NCI-H2107 treated with DMSO at 0.1 percent for 48 hours (cell line): ENCODE measurements at regions not wholly inside any gene's neighbourhood (a gene's known extent, or its start where the extent isn't known, plus 50 kb on each side); places are given as distances from the start of the nearest gene placed in this dataset.

Experiments
- DNase-seq: peaks from one replicate; lab custom pipeline; 2025; ENCODE audit not compliant: unreplicated experiment; lab: John Stamatoyannopoulos, UW

DNA sequence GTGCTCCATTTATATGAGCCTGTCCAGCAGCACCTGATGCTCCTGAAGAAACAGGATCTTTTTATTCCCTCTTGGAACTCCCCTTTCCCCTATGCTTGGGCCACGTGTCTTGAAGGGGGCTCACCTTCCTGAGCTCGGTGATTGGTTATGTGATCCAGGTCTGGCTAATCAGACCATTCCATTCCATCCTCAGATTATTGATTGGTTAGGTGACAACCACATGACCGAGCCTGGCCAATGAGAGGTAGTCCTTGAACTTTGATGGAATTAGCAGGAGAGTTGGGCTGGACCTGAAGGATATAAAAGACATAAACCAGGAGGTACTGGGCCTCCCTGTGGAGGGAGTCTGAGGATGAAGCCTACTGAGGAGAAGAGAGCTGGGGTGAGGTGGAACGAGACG, 216.6 kb upstream of the LHX5 start:
- DNase-seq = no peak

DNA sequence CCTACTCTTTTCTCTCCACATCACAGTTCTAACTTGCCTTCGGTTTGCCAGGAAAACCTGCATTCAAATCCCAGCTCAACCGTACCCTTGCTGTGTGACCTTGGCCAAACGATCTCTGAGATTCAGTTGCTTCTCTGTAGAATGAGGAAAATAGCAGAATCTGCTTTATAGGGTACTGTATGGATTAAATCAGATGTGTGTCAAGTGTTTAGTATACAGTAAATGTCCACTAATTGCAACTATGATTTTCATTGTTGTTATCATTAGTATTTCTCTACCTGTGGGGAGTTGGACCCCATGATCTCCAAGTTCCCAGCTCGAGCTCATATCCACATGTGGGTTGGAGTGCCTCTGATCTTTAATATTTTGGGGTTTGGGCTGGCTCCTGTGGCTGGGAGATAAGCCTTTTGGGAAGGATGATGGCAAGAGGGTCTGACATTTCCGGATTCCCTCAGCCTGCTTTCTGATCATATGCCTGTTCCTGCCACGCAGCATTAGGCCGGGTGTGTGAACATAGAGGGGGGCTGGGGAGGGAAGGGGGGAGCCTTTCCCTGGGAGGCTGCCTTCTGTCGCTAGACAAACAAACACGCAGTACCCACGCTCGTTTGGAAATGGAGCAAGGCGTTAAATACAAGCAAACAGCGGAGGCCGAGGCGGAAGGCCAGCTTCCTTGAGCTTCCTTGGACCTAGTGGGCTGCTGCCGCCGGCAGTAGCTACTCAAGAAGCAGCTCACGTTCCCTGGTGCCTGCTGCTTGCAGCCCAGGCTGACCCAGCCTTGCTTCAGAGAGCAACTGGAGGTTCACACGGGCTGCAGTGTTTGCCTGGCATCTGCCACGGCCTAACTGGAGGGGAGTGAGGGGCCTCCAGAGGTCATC, 213.5 kb upstream of the LHX5 start:
- no peak for DNase-seq

DNA sequence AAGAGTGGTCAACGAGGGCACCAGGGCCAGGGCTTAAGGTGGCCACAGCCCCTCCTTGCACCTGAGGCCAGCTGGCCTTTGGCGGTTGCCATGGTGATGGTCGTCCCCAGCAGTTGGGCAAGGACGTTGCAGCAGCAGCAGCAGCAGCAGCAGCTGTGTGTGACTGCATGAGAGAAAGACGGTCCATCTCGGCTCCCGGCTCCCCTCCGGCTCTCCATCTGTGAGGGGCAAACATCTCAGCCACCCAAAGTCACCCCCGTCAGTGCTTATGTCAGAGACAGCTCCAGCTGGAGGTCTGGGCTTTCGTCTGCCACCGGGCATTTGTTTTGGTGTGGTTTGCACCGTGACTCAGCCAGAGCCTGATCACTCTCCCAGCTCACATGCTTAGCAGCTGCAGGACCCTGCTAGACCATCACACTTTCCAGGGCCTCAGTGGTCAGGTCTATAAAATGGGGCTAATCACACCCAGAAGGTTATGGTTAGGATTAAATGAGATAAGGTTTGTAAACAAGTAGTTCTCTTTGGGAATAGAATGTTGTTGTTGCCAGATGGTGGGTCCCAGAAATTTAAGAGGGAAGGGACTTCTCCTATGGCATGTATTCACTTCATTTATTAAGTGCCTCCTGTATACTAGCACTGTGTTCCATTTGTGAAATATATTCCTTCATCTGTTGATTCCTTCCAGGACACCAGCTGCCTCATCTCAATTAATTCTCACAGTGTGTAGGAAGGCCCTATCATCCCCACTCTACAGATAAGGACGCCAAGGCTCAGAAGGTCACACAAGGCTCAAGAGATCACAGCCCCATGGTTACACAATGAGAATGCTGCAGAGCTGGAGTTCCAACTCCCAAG, 212.6 kb upstream of the LHX5 start:
- DNase-seq = no peak

DNA sequence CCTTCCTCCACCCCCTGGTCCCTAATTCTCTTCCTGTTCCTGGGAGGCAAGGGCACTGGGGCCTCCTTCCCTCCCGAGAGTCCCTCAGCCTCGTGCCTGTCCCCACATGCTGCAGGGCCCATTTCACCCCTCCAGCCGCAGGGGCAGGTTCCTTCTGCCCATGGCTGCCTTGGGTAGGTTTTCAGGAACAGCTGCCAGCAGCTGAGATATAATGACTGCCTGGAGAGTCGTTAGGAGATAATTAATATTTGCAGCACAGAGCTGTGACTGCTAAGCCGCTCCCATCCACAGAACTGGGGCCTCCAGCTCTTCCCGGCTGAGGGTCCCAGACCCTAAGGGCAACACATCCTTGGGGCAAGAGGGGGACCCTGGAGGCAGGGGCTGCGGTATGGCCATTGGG, 211.9 kb upstream of the LHX5 start:
- no peak for DNase-seq

DNA sequence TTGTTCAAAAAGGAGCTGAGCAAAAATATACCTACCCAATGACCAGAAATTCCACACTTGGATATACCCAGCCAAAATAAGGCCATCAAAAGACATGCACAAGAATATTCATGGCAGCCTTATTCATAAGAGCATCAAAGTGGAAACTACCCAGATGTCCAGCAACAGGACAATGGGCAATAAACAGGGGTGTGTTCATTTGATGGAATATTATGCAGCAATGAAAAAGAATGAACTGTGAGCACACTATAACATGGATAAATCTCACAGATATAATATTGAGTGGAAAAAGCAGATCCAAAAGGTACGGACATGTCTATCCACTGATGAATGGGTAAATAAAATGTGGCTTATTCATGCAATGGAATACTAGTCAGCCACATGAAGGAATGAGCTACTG, 209.2 kb upstream of the LHX5 start:
- no peak for DNase-seq

DNA sequence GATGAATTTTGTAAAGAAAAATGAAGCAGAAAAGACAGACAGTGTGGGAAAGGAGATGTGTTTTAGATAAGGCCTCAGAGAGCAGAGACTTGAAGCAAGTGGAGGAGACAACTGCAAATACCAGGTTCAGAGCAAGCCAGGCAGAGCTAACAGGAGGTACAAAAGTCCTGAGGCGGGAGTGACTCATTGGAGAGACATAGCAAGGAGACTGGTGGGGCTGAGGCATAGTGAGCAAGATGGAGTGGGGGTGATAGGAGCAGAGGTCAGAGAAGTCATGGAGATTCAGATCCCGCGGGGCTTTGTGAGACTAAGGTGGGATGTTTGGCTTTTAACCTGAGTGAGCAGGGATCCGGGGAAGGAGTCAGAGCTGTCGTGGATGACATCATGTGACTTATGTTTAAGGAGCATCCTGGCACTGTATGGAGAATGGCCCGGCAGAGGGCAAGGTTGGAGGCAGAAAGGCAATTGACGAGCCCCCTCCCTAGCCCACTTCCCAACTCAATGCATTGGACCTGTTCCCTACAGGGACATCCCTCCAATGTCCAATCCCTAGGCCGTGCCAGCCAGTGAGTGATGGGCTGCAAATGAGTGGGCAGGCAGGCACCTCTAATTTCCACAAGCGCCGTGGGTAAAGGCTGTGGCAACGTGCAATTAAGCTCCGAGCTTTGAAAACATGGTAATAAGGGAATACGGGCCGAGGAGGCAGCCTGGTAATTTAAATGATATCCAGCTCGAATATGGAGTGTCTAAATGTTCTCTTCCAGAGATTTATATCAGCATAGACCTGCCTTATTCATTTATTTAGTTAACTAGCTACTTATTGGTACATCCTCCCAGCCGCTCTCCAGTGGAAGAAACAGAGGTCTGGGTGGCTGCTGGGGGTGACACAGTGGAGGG, 206.8 kb upstream of the LHX5 start:
- DNase-seq = no peak

DNA sequence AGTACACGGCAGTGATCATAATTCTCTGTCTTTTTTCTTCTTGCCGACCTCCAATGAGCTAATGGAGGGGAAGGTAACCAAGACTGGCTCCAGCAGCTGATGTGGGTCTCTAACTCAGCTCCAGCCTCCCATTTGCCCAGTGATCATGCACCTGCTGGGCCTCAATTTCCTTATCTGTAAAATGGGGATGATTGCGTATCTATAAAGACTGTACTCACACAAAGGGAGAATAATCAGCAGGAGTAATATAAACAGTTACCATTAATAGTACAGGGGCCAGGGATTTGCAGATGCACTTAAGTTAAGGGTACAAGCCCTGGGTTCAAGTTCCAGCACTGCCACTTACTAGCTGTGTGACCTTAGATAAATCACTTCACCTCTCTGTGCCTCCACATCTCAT, 204.9 kb upstream of the LHX5 start:
- DNase-seq = no peak

DNA sequence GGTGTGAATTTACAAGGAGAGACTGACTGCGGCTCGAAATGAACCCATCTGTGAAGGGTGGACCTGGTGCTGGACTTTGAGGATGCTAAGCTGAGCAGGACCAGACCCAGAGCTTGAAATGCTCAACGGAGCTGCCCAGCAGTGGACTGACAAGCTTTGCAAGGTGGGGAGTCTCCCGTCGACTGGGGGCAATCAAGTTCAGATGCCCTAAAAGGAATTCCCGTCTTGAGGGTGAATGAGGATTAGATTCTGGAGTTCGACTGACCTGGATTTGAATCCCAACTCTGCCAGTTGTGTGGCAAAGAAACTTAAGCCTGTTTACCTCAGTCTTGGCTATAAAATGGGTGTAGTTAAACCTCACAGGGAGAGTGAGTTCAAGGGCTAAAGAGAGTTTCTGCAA, 204.4 kb upstream of the LHX5 start:
- no peak for DNase-seq

DNA sequence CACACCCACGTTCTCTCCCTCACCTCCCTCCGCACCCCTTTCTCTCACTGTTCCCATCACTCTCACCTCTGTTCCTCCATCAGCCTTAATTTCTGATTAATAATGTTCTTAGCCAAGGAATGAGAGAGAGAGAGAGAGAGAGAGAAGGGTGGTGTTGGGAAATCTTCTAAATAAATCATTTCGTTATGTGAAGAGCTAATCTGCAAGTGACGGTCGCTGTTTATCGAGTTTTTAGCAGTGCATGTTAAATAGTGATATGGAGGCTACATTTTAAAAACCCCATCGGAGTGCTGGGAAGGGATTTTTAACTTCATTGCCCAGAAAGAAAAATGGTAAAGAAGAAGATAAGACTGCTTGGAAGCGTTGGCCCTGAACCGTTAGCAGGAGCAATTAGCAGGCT, 203.3 kb upstream of the LHX5 start:
- DNase-seq = no peak

DNA sequence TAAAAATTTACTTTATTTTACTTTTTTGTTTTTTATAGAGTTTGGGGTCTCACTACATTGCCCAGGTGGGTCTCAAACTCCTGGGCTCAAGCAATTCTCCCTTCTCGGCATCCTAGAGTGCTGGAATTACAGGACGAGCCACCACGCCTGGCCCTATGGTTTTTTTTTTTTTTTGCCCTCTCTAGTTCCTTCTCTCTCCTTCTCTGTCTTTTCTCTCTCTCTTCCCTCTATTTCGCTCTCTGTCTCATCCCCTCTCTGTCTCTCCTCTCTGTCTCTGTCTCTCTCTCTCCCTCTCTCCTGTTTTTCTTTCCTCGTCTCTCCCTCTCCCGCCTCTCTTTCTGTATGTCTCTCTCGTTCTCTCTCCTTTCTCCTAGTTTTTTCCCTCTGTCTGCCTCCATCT, 202.6 kb upstream of the LHX5 start:
- DNase-seq = no peak

DNA sequence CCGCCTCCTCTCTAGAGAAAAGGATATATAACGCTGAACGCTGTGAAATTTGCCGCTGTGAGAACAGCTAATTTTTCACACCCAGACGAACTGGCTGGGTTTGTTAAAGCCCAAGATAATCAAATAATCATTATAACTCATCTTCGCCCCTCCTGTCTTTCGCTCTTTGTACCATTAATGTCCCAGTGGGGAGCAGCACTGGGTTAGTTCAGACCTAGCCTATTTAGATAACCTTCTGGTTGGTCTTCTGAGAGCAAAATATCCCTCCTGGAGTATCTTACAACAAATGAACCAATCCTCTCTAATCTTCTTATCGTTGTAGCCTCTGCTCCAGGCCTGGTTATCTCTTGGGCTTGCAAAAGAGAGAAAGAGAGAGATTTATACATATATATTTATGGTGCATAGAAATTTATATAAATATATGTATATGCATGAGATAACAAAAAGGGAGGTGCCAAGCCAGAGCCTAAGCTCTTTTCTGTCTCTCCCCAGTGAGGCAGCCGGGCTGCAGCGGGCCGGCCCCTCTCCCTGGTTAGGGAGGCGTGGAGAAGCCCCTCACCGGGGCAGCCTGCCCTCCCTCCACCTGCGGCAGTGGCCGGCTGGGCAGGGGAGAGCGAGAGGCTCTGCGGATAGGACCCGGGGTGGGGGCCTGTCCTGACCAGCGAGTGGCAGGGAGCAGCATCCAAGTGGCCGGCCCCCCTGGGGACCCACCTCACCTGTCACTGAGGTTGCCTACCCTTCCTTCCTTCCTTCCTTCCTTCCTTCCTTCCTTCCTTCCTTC, 202.0 kb upstream of the LHX5 start:
- DNase-seq = no peak

DNA sequence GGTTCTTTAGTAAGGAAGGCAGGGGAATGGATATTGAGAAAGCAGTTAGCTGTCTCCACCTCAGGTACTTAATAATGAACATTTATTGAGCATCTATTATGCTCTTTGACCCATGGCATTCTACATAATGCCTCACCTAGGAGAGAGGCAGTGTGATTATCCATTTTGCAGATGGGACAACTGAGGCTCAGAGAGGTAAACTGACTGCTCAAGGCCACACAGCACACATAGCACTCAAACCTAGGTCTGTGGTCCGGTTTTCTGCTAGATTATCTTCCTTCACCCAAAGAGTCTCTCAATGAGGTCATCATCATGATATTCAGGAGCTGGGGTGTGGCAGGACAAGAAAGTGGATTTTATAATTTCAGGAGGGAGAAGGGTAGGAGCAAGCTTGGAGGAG, 199.1 kb upstream of the LHX5 start:
- DNase-seq = no peak

DNA sequence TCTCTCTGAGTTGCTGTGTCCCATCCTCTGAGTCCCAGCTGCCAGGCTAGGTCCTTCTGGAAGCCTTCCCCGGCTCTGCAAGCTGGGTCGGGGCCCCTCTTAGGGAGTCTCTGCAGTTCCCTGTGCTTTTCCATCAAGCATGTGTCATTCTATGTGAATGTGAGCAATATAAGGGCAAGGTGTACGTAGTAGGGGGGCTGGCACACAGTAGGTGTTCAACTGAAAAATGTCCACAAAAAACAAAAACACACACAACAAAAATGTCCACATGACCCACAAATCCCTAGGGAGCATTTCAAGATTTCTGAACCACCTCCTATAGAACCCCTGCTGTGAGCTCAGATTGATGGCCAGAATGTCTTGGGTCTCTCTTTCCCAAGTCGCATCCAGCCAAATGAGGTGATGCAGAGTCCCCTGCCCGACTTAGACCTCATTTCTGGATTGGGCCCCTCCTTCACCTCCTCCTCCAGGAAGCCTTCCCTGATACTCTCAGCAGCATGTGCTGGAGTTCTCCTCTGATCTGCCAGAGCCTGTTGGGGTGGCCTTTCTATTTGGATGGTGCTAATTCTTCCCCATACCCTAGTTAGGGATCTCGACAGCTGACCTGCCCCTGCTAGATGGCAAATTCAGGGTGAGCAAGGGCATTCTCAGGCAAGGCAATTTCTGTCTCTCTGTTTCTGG, 196.1 kb upstream of the LHX5 start:
- DNase-seq = no peak

DNA sequence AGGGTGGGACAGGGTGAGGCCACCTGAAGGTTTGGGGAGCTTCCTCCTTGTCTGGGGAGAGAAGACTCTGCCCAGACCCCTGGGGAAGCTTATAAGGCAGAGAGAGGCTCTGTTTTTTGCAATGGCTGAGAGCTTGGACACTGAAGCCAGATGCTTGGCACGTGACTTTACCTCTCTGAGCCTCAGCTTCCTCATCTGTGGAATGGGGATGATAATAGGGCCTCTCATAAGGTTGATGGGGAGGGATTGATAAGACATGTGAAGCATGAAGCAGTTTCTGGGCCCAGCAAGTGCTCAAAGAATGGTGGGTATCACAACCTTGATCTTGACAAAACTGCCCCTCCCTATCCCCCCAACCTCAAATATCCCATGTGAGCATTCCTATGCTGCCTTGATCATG, 195.4 kb upstream of the LHX5 start:
- no peak for DNase-seq

DNA sequence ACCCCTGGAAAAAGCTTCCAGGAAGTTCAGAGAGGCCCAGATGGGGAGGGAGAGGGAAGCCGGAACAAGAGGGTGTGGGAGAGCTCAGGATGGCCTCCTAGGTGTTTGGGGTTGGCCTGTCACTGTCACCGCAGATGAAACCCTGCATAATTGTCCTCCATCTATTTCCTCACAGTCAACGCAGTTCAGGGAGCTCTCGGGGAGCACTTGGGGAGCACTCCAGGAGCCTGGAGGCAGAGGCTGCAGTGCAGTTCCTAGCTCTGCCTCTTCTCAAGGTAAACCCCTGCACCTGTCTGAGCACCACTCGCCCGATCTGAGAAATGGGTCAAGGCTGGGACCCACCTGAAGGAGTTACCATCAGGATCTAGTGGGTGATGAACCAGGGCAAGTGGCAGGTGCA, 194.6 kb upstream of the LHX5 start:
- DNase-seq = no peak

DNA sequence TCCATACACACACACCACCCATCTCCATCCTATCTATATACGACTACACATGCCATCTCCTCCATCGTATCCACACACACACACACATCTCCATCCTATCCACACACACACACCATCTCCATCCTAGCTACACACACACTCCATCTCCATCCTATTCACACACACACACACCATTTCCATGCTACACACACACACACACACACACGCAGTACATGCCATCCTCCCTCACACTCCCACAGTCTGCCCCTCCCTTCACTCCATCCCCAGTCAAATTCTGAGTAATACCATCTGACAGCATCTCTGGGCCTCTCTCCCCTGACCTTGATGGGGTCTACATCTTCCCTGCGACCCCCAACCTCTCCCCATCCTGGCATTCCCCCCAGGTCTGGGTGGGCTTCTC, 193.8 kb upstream of the LHX5 start:
- no peak for DNase-seq

DNA sequence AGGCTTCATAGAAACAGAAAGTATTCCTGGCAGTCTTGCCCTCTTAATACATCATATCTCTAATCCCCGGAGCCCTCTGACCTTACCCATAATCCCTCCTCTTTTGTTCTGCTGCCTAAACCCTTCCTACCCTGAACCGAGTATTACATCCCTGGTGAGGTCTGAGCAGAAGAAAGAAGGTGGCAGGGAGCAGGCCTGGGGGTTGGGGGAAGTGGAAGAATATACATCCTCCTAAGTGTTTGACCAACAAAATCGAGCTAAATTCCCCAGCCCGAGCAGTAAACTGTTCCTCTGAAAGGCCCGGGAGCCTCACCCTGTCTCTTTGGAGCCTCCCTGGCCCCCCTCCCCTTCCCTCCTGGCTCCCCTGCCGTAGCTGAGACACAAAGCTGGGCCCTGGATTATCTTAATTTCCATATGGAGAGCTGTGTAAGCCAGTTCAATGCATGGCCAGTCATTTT, 192.6 kb upstream of the LHX5 start:
- DNase-seq = no peak

DNA sequence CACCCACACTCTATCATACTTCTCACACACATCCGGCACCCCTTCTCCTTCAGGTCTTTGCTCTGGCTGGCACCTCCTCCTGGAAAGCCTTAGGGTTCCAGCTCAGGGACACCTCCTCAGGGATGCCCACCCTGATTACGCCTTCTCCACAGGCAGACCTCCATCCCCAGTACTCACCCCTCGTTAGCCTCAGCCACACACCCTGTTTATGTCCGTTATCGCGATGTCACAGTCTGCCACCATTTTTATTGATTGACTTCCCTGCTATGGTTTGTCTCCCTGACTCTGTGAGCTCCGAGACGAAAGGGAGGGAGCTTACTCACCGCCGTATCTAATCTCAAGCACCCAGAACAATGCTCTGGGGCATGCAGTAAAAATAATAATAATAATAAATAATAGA, 191.7 kb upstream of the LHX5 start:
- no peak for DNase-seq

DNA sequence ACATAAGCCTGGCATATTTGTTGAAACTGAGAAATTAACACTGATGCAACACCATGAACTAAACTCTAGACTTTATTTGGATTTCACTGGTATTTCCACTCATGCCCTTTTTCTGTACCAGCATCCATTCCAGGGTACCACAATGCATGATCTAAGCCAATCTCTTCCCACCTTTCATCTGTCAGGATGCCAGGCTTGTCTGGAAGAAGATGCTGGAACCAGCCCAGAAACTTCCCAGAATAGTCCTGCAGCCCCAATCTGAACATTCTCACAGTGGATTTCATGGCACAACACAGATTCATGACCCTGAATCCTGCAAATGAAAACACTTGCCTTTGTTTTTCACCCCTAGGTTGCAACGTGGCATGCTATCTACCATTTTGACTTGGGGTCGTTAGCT, 189.3 kb upstream of the LHX5 start:
- DNase-seq = no peak

DNA sequence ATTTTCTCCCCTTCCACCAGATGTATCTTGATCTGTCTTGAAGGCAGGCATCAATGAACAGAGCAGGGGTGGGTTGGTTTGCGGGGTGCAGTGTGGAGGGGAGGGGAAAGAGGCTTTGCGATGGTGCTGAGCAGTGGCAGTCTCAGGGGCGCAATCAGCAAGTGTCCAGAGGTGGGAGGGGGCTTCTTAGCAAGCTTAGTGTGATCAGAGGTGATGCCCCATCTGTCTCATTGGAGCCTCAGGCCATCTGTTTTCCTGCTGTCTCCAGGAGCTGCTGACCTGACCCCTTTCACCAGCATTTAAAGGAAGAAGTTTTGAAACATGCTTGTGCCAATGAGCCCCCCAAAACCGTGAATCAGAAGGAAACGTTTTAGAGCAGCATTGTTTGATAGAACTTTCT, 187.7 kb upstream of the LHX5 start:
- no peak for DNase-seq
